Fibroblast of lung (primary cell): ENCODE measurements at regions not wholly inside any gene's neighbourhood (a gene's known extent, or its start where the extent isn't known, plus 50 kb on each side); places are given as distances from the start of the nearest gene placed in this dataset.

ENCODE experiments used
- DNase-seq, 2 donors: peaks; one replicate each; pipeline versions ENCODE4 v3.0.0 to v3.0.0-alpha.2; 2010; ENCODE audit warnings: low read depth in 2 of 2
- H2AFZ ChIP-seq: 2 replicates; pipeline ENCODE4 v1.5.1; 2012; ENCODE audit warnings: low read length, control low read depth, inconsistent platforms
- H3K27ac ChIP-seq: 2 replicates; pipeline ENCODE4 v1.5.1; 2011; ENCODE audit warnings: low read length, control low read depth; ENCODE audit not compliant: insufficient read depth
- H3K27me3 ChIP-seq: 2 replicates; pipeline ENCODE4 v1.5.1; 2011; ENCODE audit warnings: mild to moderate bottlenecking, low read length; ENCODE audit not compliant: control insufficient read depth, insufficient read depth
- H3K36me3 ChIP-seq: 2 replicates; pipeline ENCODE4 v1.5.1; 2011; ENCODE audit warnings: low read length; ENCODE audit not compliant: control insufficient read depth, insufficient read depth
- H3K4me1 ChIP-seq: 2 replicates; pipeline ENCODE4 v1.5.1; 2011; ENCODE audit warnings: low read length; ENCODE audit not compliant: control insufficient read depth, insufficient read depth; ENCODE audit errors: extremely low read depth
- H3K4me2 ChIP-seq: 2 replicates; pipeline ENCODE4 v1.5.1; 2011; ENCODE audit warnings: low read length, control low read depth; ENCODE audit not compliant: insufficient read depth; ENCODE audit errors: extremely low read depth
- H3K4me3 ChIP-seq, 4 experiments: fragments of 200-600 bp in 1 of 4; sonication (generic) in 1 of 4; replicated peaks in 1 of 4; 2 replicates each; pipeline ENCODE4 v1.5.1; 2011 to 2016; ENCODE audit warnings: low read length in 4 of 4, low read depth in 3 of 4, mild to moderate bottlenecking in 3 of 4, control low read depth in 2 of 4, inconsistent platforms in 1 of 4, mixed read lengths in 1 of 4; ENCODE audit not compliant: insufficient read depth in 1 of 4; ENCODE audit errors: control extremely low read depth in 1 of 4
- H3K79me2 ChIP-seq: 2 replicates; pipeline ENCODE4 v1.5.1; 2012; ENCODE audit warnings: mild to moderate bottlenecking, low read length, inconsistent platforms; ENCODE audit not compliant: control insufficient read depth, insufficient read depth
- H3K9ac ChIP-seq: 2 replicates; pipeline ENCODE4 v1.5.1; 2011; ENCODE audit warnings: mild to moderate bottlenecking, low read length, control low read depth; ENCODE audit not compliant: insufficient read depth
- H3K9me3 ChIP-seq: 2 replicates; pipeline ENCODE4 v1.5.1; 2012; ENCODE audit warnings: low read depth, low read length; ENCODE audit not compliant: control insufficient read depth, insufficient read depth
- H4K20me1 ChIP-seq: 2 replicates; pipeline ENCODE4 v1.5.1; 2011; ENCODE audit warnings: low read length; ENCODE audit not compliant: control insufficient read depth, insufficient read depth; ENCODE audit errors: extremely low read depth
- CTCF ChIP-seq, 2 donors: IDR thresholded peaks in 1 of 2; conservative IDR thresholded peaks in 1 of 2; 1 replicate in 1 of 2; 2 replicates in 1 of 2; pipeline ENCODE4 v1.5.1; 2011 to 2012; ENCODE audit warnings: low read length in 2 of 2, control low read depth in 1 of 2, inconsistent platforms in 1 of 2, low read depth in 1 of 2, mild to moderate bottlenecking in 1 of 2
- EZH2 ChIP-seq: IDR thresholded peaks from 2 replicates; pipeline ENCODE4 v1.5.1; 2012; ENCODE audit warnings: low read length, control low read depth, mild to moderate bottlenecking; ENCODE audit errors: missing control alignments

- H3K9ac ChIP-seq: no peak overlapping the region
- no peaks in the 10 kb centered on the region for H3K4me1 ChIP-seq
- H4K20me1 ChIP-seq: no peaks in the 10 kb centered on the region
- H3K4me3 ChIP-seq: no peak overlapping the region
- no peaks in the 10 kb centered on the region for H3K79me2 ChIP-seq
- H3K9me3 ChIP-seq: no peaks in the 10 kb centered on the region
- no peaks in the 10 kb centered on the region for H3K36me3 ChIP-seq
- H3K4me2 ChIP-seq: no peak overlapping the region
- no peak for DNase-seq
- no peak overlapping the region for H2AFZ ChIP-seq
- H3K27ac ChIP-seq: no peak overlapping the region
- no peak for TF ChIP-seq EZH2
- no peak for TF ChIP-seq CTCF (conservative IDR thresholded peaks at IDR 0.05 in 1 of 2, IDR thresholded peaks at IDR 0.05 in 1 of 2; ENCODE audit: low read depth in 1 of 2, low read length in 2 of 2)
- no peaks in the 10 kb centered on the region for H3K27me3 ChIP-seq
These were observed 61.9 kb upstream of the AMN1 start for GRCh38 chr12:31790759-31791158.

GRCh38 chr12:31785318-31785717, 56.5 kb upstream of the AMN1 start:
- H3K27ac ChIP-seq: no peak overlapping the region
- H3K9ac ChIP-seq: no peak overlapping the region
- no peaks in the 10 kb centered on the region for H3K79me2 ChIP-seq
- TF ChIP-seq CTCF (conservative IDR thresholded peaks at IDR 0.05 in 1 of 2, IDR thresholded peaks at IDR 0.05 in 1 of 2; ENCODE audit: low read depth in 1 of 2, low read length in 2 of 2) (no peak), EZH2 (no peak)
- H3K9me3 ChIP-seq: no peaks in the 10 kb centered on the region
- no peaks in the 10 kb centered on the region for H3K27me3 ChIP-seq
- no peak overlapping the region for H2AFZ ChIP-seq
- no peak overlapping the region for H3K4me3 ChIP-seq
- H3K36me3 ChIP-seq: no peaks in the 10 kb centered on the region
- H4K20me1 ChIP-seq: no peaks in the 10 kb centered on the region
- no peak for DNase-seq
- H3K4me1 ChIP-seq: no peaks in the 10 kb centered on the region
- H3K4me2 ChIP-seq: no peak overlapping the region

- DNase-seq: no peak
- no peaks in the 10 kb centered on the region for H3K4me1 ChIP-seq
- H4K20me1 ChIP-seq: no peaks in the 10 kb centered on the region
- H3K27ac ChIP-seq: no peak overlapping the region
- no peak overlapping the region for H3K4me2 ChIP-seq
- H3K9me3 ChIP-seq: no peaks in the 10 kb centered on the region
- no peaks in the 10 kb centered on the region for H3K27me3 ChIP-seq
- H3K36me3 ChIP-seq: no peaks in the 10 kb centered on the region
- no peaks in the 10 kb centered on the region for H3K79me2 ChIP-seq
- no peak overlapping the region for H3K9ac ChIP-seq
- H3K4me3 ChIP-seq: no peak overlapping the region
- H2AFZ ChIP-seq: no peak overlapping the region
- TF ChIP-seq EZH2 (no peak), CTCF (conservative IDR thresholded peaks at IDR 0.05 in 1 of 2, IDR thresholded peaks at IDR 0.05 in 1 of 2; ENCODE audit: low read depth in 1 of 2, low read length in 2 of 2) (no peak)
These were observed 55.3 kb upstream of the AMN1 start for GRCh38 chr12:31783996-31784645.
